ENCODE measurements at regions not wholly inside any gene's neighbourhood (a gene's known extent, or its start where the extent isn't known, plus 50 kb on each side); places are given as distances from the start of the nearest gene placed in this dataset.

GRCh38 chr1:187063271-187063670 is 234.5 kb downstream of the PLA2G4A start:
- TF ChIP-seq, protein P1, sequence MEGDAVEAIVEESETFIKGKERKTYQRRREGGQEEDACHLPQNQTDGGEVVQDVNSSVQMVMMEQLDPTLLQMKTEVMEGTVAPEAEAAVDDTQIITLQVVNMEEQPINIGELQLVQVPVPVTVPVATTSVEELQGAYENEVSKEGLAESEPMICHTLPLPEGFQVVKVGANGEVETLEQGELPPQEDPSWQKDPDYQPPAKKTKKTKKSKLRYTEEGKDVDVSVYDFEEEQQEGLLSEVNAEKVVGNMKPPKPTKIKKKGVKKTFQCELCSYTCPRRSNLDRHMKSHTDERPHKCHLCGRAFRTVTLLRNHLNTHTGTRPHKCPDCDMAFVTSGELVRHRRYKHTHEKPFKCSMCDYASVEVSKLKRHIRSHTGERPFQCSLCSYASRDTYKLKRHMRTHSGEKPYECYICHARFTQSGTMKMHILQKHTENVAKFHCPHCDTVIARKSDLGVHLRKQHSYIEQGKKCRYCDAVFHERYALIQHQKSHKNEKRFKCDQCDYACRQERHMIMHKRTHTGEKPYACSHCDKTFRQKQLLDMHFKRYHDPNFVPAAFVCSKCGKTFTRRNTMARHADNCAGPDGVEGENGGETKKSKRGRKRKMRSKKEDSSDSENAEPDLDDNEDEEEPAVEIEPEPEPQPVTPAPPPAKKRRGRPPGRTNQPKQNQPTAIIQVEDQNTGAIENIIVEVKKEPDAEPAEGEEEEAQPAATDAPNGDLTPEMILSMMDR (IDR thresholded peaks at IDR 0.05), result no peak
- no peak for TF ChIP-seq POLR2A (IDR thresholded peaks at IDR 0.05)
